Activated CD8-positive, alpha-beta memory T cell treated with anti-CD3 and anti-CD28 coated beads, Interleukin-2, amount 50 U/mL, for 24 hours (primary cell): ENCODE measurements at regions not wholly inside any gene's neighbourhood (a gene's known extent, or its start where the extent isn't known, plus 50 kb on each side); places are given as distances from the start of the nearest gene placed in this dataset.

Experiments used
- DNase-seq: peaks from one replicate; pipeline ENCODE4 v3.0.0-alpha.2; 2020; ENCODE audit errors: extremely low read depth

DNA sequence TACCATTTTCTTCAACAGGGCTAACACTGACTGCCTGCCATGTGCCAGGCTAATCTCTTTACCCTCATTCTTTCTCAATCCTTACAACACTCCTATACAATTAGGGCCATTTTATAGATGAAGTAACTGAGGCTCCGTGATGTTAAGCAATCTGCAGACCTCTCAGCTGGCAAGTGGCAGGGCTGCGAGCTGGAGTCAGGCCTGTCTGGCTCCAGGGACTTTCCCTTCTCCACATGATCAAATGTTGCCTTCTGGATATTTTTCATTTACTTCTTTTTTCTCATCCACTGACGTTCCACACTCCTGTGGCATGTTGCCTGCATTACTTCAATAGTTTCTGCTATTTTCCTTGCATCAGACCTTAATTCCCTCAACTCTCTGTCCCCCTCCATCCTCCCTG is 55.2 kb upstream of the TAGAP start:
- no peak for DNase-seq

DNA sequence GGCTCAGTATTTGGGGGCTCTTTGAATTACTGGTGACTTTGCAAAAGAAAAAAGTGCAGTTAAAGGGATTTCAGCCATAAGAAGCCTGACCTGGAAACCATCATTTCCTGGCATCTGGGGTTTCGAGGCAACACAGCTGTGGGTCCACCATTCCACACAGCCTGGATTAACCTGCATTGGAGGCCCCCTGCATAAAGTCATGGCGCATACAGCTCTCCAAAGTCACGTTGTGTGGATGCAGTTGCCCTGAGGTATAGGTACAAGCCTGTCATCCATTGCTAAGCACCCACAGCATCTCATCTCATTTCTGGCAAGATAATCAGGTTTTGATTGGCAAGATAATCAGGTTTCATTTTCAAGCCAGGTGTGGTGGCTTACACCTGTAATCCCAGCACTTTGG is 54.5 kb upstream of the TAGAP start:
- DNase-seq = no peak

DNA sequence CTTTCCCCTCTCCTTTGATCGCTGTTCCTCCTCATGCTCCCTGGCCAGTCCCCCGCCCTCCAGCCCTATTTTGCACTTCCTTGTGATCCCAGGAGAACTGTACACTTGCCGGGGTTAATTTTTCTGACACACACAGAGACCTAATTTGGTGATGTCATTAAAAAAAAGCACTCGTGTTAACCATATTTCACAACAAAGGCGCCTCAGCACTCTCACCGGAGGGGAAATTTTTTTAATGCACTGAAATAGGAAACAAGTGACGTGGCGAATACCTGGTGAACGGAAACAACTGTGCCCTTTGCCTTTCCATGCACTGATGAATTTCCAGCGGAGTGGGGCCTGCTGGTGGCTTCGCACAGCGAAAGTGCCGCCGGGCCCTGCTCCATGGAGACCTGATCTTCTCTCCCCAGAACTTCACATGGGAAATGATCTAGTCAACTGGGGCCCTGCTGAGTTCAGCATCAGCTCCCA is 53.9 kb upstream of the TAGAP start:
- DNase-seq = no peak

DNA sequence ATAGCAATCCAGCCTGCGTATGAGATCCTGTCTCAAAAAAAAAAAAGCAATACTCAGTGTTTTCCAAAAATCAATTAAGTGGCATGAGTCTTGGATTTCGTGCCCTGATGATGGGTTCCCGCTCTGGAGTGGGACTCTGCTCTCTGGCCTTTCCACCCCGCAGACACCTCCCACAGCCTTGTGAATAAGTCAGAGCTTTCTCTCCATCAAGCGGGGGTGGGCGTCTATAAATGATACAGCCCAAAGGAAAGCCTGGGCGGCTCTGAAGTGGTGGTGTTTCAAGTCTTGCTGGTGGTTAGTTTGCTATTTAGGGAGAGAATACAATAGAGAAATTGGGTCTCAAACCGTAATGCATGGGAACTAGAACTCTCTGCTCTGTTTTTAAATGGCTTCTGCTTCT is 52.5 kb upstream of the TAGAP start:
- DNase-seq = no peak

DNA sequence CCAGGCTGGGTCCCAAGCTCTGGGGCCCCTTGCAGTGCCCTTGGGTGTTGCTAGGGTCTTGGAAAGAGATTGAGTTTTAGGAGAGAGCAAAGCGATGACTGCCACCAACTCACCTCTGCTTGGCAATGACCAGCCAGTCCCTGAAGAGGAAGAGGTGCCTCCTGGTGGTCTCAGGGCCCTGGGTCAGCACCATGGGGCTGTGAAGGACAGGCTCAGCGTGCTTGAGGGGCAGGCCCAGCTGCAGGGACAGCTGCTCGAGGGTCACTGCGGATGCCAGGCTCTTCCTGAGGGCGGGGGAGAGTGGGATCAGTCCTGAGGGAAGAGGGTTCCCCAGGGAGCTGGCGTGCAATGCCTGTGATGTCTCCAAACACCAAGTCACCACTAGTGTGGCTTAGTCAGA is 50.8 kb upstream of the TAGAP start:
- no peak for DNase-seq

DNA sequence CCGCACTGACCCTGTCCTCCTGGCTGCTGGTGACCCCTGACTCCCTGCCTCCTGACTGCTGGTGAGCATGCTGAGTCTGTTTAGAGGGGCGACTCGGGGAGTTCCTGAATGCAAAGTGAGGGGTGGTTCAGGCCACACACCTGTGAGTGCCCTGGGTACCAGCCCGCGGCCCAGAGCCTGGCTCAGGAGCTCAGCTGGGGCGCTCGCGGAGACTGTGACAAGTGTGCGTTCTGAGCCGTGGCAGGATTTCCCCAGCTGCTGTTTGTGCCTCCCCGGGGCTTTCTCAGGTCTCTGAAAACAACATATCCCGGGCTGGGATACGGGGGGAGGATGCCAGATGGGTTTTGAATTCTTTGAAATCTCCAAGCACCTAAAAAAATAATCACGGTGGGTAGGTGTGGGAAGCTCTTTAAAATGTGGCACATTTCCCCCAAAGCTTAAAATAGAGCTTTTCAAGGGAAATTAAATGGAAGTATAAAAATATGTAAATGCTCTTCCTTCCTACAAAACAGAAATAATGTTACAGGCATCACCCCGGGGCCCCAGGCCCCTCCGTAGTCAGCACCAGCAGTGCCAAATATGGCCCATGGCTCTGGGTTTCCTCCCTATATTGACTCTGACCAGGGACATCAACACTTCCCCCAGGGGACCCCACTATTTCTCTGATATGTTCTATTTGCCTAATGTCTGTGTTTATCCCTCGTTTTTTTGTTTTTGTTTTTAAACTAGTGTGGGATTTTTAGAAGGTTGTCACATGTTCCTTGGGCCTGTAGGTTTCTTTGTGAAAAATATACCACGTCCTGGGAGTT is 49.9 kb upstream of the TAGAP start:
- no peak for DNase-seq
